ENCODE measurements at regions not wholly inside any gene's neighbourhood (a gene's known extent, or its start where the extent isn't known, plus 50 kb on each side); places are given as distances from the start of the nearest gene placed in this dataset.

GRCh38 chr16:48812856-48813255, 202.9 kb upstream of the N4BP1 start:
- TF ChIP-seq POLR2A (IDR thresholded peaks at IDR 0.05), result no peak
- TF ChIP-seq, protein P1, sequence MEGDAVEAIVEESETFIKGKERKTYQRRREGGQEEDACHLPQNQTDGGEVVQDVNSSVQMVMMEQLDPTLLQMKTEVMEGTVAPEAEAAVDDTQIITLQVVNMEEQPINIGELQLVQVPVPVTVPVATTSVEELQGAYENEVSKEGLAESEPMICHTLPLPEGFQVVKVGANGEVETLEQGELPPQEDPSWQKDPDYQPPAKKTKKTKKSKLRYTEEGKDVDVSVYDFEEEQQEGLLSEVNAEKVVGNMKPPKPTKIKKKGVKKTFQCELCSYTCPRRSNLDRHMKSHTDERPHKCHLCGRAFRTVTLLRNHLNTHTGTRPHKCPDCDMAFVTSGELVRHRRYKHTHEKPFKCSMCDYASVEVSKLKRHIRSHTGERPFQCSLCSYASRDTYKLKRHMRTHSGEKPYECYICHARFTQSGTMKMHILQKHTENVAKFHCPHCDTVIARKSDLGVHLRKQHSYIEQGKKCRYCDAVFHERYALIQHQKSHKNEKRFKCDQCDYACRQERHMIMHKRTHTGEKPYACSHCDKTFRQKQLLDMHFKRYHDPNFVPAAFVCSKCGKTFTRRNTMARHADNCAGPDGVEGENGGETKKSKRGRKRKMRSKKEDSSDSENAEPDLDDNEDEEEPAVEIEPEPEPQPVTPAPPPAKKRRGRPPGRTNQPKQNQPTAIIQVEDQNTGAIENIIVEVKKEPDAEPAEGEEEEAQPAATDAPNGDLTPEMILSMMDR (IDR thresholded peaks at IDR 0.05), result no peak
